ENCODE measurements at regions not wholly inside any gene's neighbourhood (a gene's known extent, or its start where the extent isn't known, plus 50 kb on each side); places are given as distances from the start of the nearest gene placed in this dataset.

DNA sequence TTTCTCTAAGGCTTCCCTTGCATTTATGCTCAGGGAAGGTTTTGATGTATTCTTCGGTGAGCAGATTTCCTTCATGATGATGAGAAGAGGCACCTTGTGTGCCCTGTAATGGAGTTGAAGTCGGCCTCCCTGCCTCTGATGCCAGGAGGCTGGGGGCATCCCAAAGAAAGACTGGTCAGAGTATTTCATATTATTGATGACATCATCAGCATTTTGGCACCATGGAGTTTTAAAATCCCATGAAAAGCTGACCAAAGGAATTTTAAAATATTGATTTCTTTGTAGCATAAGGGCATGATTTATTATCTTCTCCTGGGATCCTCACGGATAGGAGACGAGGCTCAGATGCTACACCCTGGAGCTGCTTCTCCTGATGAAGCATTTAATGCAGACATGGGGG lies 231.2 kb upstream of the IRX1 start:
- no TSS peak for BruUV-seq (replicated peaks)
- ATAC-seq (no peak), FAIRE-seq (no peak), DNase-seq (ENCODE audit: low read depth, low spot score) (no peak)
- RAD21 ChIA-PET (ENCODE audit: unreplicated experiment) = no interaction called here
- H3K4me3 ChIP-seq = no peak overlapping the region
- 10% methylated on average over 4 of the region's 4 CpGs for WGBS (ENCODE audit: insufficient coverage, insufficient replicate concordance, low lambda C conversion rate, missing lambda C conversion rate)
- no peak overlapping the region for H3K4me2 ChIP-seq (ENCODE audit: control insufficient read depth, insufficient read depth)
- intact Hi-C loops (cut with micrococcal nuclease; ENCODE audit: unreplicated experiment) (no loop called here), in situ Hi-C loops (cut with MboI) (no loop called here)
- no peak overlapping the region for H2AFZ ChIP-seq (ENCODE audit: control insufficient read depth, low read depth, low read length)
- H3K27ac ChIP-seq (ENCODE audit: control insufficient read depth, insufficient read depth) = no peak overlapping the region
- H3K4me1 ChIP-seq (ENCODE audit: control insufficient read depth, insufficient read depth, low read length) = no peaks in the 10 kb centered on the region
- no peaks in the 10 kb centered on the region for H3K79me2 ChIP-seq (ENCODE audit: control insufficient read depth, insufficient read depth, low read length)
- H3K9ac ChIP-seq (ENCODE audit: control insufficient read depth, insufficient read depth, low read length) = no peak overlapping the region
- H3K27me3 ChIP-seq (replicated peaks in 1 of 2; ENCODE audit: control insufficient read depth in 2 of 2, insufficient read depth in 2 of 2, low read length in 1 of 2) = no peaks in the 10 kb centered on the region
- SMC1A ChIA-PET (ENCODE audit: uncharacterized antibody, unreplicated experiment) = no interaction called here
- CTCF ChIA-PET = no interaction called here
- POLR2A ChIA-PET = no interaction called here
- H3K9me3 ChIP-seq (replicated peaks; ENCODE audit: control insufficient read depth, insufficient read depth, low read length) = no peaks in the 10 kb centered on the region; the same call in 2 of the 3 replicates
- no peaks in the 10 kb centered on the region for H4K20me1 ChIP-seq (ENCODE audit: control insufficient read depth, insufficient read depth)
- H3K36me3 ChIP-seq (ENCODE audit: control insufficient read depth in 2 of 2, insufficient read depth in 2 of 2, low read length in 1 of 2) = no peaks in the 10 kb centered on the region
- TF ChIP-seq CBFB (IDR thresholded peaks at IDR 0.05; ENCODE audit: low read depth) = no peak
- TF ChIP-seq CBX5 (IDR thresholded peaks at IDR 0.05; ENCODE audit: low read depth) = no peak
- TF ChIP-seq IKZF1 (conservative IDR thresholded peaks at IDR 0.05) = no peak
- no peak for TF ChIP-seq SMAD5 (IDR thresholded peaks at IDR 0.05; ENCODE audit: low read depth)
- no peak for TF ChIP-seq USF2 (IDR thresholded peaks at IDR 0.05; ENCODE audit: borderline replicate concordance, low read depth, low read length)
- TF ChIP-seq CEBPB (IDR thresholded peaks at IDR 0.05; ENCODE audit: borderline replicate concordance in 1 of 2, low read depth in 2 of 2, low read length in 2 of 2) = no peak
- no peak for TF ChIP-seq NR2C1 (IDR thresholded peaks at IDR 0.05)
- no peak for TF ChIP-seq NBN (IDR thresholded peaks at IDR 0.05)

GRCh38 chr5:3362606-3362910 lies 233.1 kb upstream of the IRX1 start:
- Histone ChIP-seq H4K20me1 (ENCODE audit: control insufficient read depth, insufficient read depth) (no peaks in the 10 kb centered on the region), H3K9ac (ENCODE audit: control insufficient read depth, insufficient read depth, low read length) (no peak overlapping the region), H3K4me3 (no peak overlapping the region), H3K4me1 (ENCODE audit: control insufficient read depth, insufficient read depth, low read length) (no peaks in the 10 kb centered on the region), H3K79me2 (ENCODE audit: control insufficient read depth, insufficient read depth, low read length) (no peaks in the 10 kb centered on the region), H2AFZ (ENCODE audit: control insufficient read depth, low read depth, low read length) (no peak overlapping the region), H3K27ac (ENCODE audit: control insufficient read depth, insufficient read depth) (no peak overlapping the region), H3K4me2 (ENCODE audit: control insufficient read depth, insufficient read depth) (no peak overlapping the region), H3K9me3 (replicated peaks; ENCODE audit: control insufficient read depth, insufficient read depth, low read length) (no peaks in the 10 kb centered on the region; the same call in 2 of the 3 replicates), H3K36me3 (ENCODE audit: control insufficient read depth in 2 of 2, insufficient read depth in 2 of 2, low read length in 1 of 2) (no peaks in the 10 kb centered on the region), H3K27me3 (replicated peaks in 1 of 2; ENCODE audit: control insufficient read depth in 2 of 2, insufficient read depth in 2 of 2, low read length in 1 of 2) (no peaks in the 10 kb centered on the region)
- ATAC-seq (no peak), FAIRE-seq (no peak), DNase-seq (ENCODE audit: low read depth, low spot score) (no peak)
- ChIA-PET SMC1A (ENCODE audit: uncharacterized antibody, unreplicated experiment) (no interaction called here), POLR2A (no interaction called here), RAD21 (ENCODE audit: unreplicated experiment) (interaction anchor here (0.6 kb wide), 1 partner anchor 1688 kb away, joined by 4 read pairs; no protein-coding TSS in a partner anchor), CTCF (no interaction called here)
- no TSS peak for BruUV-seq (replicated peaks)
- intact Hi-C loops (cut with micrococcal nuclease; ENCODE audit: unreplicated experiment) = no loop called here
- 21% methylated on average over 2 of the region's 2 CpGs for WGBS (ENCODE audit: insufficient coverage, insufficient replicate concordance, low lambda C conversion rate, missing lambda C conversion rate)
- in situ Hi-C loops (cut with MboI) = no loop called here
- TF ChIP-seq ELK1 (IDR thresholded peaks at IDR 0.05; ENCODE audit: low read depth, low read length) = no peak
- TF ChIP-seq PAX5 (IDR thresholded peaks at IDR 0.05; ENCODE audit: borderline replicate concordance, low read depth, low read length) = no peak
- no peak for TF ChIP-seq EP300 (IDR thresholded peaks at IDR 0.05; ENCODE audit: borderline replicate concordance in 1 of 2, control insufficient read depth in 1 of 2, low read depth in 2 of 2, low read length in 2 of 2)
- no peak for TF ChIP-seq ETV6 (conservative IDR thresholded peaks at IDR 0.05 in 1 of 2, IDR thresholded peaks at IDR 0.05 in 1 of 2; ENCODE audit: borderline replicate concordance in 1 of 2, low read depth in 1 of 2)
- TF ChIP-seq, protein P1, sequence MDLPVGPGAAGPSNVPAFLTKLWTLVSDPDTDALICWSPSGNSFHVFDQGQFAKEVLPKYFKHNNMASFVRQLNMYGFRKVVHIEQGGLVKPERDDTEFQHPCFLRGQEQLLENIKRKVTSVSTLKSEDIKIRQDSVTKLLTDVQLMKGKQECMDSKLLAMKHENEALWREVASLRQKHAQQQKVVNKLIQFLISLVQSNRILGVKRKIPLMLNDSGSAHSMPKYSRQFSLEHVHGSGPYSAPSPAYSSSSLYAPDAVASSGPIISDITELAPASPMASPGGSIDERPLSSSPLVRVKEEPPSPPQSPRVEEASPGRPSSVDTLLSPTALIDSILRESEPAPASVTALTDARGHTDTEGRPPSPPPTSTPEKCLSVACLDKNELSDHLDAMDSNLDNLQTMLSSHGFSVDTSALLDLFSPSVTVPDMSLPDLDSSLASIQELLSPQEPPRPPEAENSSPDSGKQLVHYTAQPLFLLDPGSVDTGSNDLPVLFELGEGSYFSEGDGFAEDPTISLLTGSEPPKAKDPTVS (IDR thresholded peaks at IDR 0.05; ENCODE audit: low read depth, low read length) = no peak
- TF ChIP-seq POU2F2 (IDR thresholded peaks at IDR 0.05; ENCODE audit: borderline replicate concordance, low read depth, low read length) = no peak
- no peak for TF ChIP-seq KAT2A (conservative IDR thresholded peaks at IDR 0.05; ENCODE audit: control insufficient read depth, low read depth, low read length)
- TF ChIP-seq FOS (IDR thresholded peaks at IDR 0.05; ENCODE audit: borderline replicate concordance, extremely low read depth, insufficient read length) = no peak
